OCI-M2 (cell line): ENCODE measurements at regions not wholly inside any gene's neighbourhood (a gene's known extent, or its start where the extent isn't known, plus 50 kb on each side); places are given as distances from the start of the nearest gene placed in this dataset.
"Not testable (repeated sequence)": the region's sequence is repeated elsewhere in the genome, so short reads cannot be mapped to it uniquely, and the experiment has no call there.

Source experiments
- DNase-seq: peaks from one replicate; lab custom pipeline; 2025; ENCODE audit not compliant: unreplicated experiment; lab: John Stamatoyannopoulos, UW

DNA sequence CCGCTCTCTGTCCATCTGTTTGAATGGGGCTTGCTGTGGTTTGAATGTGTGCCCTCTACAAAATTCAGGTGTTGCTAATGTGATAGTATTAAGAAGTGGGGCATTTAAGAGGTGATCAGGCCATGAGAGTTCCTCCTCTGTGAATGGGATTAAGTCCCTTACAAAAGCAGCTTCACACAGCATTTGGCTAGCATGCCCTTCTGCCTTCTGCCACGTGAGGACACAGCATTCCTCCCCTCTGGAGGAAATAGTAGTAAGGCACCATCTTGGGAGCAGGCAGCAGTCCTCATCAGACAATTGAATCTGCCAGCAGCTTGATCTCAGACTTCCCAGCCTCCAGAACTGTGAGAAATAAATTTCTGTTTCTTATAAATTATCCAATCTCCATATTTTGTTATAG, 540.2 kb downstream of the CSNK1G3 start:
- no peak for DNase-seq

DNA sequence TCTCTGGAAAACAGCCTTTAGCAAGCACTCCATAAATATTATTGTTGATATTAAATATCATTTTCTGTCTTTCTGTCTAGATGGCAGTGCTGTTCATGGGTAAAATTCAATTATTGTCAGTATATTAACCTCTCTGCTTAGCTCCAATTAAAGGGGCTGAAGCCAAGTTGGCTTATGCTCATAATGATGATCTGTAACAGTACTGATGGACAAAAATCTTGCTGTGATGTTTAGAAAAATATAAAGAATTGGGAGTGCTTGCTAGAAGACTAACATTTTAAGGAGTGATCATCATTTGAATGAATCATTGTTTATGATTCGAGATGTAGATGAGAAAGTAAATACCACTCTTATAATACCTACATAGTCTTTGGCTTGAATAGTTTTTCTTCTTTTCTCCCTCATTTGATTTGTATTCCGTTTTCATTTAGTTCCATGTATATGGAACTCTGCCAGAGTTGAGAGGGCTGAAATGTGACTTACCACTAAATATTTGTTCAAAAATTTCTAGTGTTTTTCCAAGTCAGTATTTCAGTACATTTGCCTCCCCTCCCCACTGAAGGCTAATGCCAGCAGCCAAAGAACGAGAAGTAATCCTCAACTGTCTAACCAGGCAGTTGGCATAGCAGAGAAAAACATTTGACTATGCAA, 538.3 kb downstream of the CSNK1G3 start:
- DNase-seq: no peak

DNA sequence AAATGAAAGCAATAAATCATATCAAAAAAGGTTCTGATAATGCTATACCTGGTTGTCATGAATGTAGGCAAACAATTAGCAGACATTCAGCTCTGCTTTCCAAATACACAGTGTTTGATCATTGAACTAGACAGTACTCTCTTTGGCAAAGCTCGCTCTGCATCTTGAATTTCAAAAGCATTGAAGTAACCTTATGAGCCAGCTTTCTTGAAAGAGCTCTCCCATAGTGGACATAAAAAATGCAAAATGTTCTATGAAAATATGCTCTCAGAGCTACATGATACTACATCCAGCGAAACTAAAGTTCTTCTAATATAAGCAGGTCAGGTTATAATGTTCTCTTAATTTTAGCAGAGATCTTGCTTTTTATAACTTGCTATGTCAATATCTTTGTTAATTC, 533.4 kb downstream of the CSNK1G3 start:
- no peak for DNase-seq

DNA sequence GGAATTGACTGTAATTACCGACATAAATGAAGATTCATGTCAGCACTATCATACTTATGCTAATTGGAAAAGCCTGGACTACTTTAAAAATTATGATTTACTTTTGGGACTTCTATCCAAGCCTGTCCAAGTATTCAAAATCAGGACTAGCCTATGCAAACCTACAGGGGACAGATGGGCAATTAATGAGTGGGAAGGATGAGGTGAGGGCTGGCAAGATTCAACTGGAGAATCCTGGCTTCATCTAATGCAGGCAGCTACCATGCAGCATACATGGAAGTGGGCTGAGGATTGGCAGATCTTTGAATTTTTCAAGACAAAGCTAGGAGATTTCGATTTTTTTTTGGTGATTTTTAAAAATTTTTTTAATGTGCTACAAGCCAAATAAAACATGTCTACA, 532.6 kb downstream of the CSNK1G3 start:
- no peak for DNase-seq

DNA sequence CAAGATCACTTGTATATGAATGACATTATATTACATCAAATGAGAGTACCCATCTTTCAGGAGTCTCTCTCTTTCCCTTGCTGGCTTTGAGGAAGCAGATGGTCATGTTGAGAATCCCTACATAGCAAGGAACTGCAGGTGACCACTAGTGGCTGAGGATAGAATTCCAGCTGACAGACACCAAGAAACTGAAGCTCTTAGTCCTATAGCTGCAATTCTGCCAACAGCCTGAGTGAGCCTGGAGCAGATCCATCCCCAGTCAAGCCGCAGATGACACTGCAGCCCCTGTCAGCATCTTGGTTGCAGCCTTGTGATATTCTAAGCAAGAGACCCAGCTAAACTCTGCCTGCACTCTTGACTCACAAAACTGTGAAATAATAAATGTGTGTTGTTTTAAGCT, 531.5 kb downstream of the CSNK1G3 start:
- DNase-seq: no peak

DNA sequence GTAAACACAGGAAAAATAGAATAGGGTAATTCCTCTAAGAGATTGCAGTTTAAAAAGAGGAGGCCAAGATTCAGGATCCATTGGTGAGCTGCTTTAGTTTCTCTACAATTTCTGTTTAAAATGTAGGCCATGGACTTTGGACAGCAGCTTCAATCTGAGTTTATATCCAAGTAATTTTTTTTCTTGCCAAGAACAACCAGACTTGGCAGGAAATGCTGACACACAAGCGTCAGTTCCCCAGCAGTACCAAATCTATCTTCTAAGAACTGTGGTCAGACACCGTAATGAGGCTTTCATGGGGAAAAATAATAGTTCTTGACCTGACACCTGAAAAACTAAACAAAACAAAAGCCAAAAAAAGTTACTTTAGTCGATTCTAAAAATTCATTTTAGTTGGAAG, 528.8 kb downstream of the CSNK1G3 start:
- DNase-seq: no peak

DNA sequence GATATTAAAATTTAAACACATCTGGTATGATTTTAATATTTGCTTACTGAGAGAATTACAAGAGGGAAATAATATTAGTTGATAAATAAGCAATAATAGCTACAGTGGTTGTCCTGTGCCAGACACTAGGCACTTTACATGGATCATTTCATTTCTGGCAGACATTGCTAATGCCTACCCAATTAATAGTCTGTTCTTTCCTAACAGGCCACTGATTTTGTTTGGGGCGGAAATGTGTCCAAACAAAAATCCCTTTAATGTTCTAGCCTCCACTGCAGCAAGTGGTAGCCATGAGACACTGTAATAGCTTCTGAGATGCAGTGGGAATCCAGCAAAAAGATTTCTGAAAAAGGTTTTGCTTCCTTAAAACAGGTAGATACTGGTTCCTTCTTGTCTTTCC, 527.4 kb downstream of the CSNK1G3 start:
- no peak for DNase-seq

DNA sequence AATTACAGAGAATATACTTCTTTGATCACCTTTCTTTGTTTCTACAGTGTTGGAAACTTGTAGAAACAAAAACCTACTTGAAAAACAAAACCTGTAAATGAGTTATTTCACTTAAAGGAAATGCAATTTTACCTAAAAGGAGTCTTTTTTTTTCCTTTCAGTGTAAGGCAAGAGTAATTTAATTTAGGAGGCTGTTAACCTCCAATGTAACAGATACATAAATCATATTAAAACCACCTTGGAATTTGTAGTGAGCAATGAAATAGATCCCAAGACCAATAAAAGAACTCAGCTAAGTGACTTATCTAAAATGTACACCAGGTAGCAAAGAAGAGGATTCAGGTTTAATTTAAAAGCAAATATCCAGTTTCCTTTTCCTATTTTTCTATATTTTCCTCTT, 524.8 kb downstream of the CSNK1G3 start:
- no peak for DNase-seq

DNA sequence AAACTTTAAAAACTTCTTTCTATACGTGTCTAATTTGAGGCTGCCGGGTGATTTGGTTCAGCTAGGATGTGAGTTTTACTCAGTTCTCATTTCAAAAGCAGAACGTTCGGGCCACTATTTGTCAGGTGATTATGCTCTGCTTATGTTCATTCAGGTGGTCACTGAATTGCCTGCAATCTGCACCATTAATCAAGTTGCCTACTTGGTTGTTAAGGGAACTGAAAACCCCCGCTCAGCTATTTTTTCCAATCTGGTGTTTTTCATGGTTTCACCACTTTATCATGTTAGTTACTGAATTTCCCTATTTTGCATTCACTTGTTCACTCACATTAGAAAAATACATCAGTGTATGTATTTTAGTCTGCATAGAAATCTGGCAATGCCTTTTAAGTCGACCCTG, 523.0 kb downstream of the CSNK1G3 start:
- no peak for DNase-seq

DNA sequence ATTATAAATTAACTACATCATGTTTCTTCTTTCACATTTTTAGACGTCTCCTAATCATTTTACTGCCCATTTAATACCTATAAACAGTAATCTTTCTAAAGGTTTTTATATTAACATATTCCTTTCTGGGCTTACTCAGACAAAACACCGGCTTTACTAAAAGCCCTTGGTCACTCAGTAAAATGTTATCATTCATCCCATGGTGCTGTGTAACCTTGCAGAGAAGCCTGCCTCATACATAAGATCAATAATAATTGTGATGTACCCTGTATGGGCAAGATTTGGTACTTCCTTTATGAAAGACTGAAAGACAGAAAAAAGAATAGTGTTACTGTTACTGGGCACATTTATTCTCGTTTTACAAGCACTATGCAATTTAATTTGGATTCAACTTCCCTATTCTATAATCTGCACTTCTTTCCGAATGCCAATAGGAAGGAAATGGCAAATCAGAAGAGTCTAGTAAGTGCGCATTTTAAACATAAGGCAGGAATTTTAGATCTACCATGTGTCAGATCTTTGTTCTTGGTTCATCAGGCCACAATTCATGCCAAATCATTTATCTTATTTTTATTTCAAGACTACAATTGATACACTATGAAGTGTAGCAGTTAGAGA, 522.2 kb downstream of the CSNK1G3 start:
- DNase-seq: no peak

DNA sequence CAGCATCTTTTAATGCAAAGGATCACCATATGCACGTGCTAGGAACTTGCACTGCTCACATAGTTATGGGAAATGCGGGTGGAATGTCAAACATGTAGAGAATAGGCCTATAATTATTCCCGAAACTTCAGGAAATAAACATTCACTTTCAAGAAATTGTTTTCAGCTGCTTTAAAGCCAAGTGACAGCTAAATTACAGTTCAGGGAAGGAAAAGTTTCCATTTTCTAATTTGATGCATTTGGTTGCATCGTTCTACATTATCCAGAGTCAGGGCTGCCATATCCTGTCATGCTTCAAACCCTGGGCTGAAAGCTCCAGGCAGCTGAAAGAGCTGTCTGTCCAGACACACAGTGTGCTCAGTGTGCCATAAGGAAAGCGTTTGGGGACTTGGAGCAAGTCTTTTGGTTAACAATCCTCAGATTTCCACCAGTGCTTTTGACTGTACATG, 518.1 kb downstream of the CSNK1G3 start:
- no peak for DNase-seq

DNA sequence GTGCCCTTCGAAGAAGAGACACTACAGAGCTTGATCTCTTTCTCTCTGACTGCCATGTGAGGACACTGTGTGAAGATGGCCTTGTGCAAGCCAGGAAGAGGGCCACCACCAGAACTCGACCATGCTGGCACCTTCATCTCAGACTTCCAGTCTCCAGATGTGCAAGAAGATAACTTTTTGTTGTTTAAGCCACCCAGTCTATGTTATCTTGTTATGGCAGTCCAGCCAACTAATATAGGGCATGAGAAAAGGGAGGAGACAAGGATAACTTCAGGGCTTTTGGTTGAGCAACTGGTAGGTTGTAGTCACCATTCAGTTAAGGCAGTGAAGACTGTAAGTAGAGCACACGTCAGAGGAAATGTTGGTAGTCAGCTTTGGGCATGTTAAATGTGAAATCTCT, 515.5 kb downstream of the CSNK1G3 start:
- DNase-seq: no peak

DNA sequence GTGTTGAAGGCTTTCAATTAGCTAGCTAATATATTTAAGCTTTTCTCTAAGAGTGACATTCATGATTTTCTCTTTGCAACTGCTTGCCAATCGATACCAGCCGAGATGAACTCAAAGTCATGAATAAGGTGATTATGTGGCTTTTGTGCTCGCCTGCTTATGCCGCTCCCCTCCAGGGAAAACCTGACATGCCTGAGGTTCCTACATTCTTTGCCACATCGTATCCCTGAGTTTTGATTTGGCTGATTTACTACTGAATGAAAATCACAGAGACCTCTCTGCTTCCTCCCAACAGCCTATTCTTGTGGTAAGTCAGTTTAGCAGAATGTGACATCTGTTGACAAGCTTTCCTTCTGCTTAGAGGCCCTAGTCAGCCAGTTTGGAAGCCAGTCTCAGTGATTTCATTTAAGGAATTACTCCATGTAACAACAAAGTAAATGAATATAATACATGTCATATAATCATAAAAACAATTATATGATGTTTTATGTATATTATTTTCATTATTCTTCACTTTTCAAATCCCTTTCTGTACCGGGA, 513.4 kb downstream of the CSNK1G3 start:
- no peak for DNase-seq

DNA sequence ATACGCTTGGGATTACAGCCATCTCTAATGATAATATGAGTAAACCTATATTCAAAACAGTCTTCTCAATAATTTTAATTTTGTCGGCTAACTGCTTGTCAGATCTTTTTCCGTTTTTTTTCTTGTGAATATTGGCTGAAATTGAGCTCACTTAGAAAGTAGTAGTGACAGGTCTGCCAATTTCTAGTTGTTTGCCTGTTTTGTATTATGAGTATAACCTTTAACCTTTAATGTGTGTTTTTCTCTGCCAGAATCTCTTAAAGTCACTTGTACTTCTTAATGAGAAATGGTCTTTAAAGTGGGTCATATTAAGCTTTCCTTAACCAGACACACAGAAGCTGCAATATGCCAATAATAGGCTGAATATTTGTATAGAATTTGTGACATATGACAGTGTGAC, 511.0 kb downstream of the CSNK1G3 start:
- no peak for DNase-seq

DNA sequence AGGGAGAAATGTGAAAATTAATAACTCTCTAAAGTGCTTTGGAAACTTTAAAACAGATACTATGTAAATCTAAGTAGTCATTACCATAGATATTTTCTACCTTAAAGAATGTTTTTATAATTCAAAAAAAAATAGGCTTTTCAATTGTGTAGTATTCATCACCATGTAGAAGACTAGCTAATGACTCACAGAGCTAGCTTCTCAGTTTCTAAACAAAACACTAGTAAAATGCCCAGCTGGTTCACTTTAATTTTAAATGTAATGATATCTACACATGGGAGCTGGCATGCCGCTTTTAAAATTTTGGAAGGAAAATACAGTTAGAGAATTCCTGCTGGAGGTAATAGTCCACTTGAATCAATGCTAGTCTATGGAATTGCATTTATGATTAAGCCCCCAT, 509.8 kb downstream of the CSNK1G3 start:
- no peak for DNase-seq

DNA sequence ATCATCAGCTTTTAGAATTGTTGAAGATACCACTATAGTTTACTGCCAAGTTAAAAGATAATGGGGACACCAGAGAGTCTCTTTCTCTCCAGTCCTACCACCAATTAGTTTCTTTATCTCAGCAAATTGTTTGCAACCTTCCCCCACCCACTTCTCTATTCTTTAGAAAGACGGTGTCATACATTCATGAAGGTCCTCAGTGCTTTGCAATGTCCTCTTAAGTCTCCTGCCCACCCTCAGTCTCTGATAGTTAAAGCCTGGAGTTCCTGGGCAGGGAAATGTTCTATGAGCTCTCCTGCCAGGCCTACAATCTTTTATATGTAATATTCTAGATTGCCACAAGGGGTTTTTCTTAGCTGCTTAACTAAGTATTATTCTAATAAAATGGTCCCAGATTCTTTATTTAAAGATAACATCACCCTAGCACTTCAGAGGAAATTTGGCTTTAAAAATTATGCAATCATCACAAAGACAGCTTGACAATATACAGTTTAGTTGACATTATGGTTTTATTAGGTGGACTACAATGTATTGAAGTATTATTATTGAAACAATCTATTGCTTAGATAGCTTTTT, 509.2 kb downstream of the CSNK1G3 start:
- no peak for DNase-seq

DNA sequence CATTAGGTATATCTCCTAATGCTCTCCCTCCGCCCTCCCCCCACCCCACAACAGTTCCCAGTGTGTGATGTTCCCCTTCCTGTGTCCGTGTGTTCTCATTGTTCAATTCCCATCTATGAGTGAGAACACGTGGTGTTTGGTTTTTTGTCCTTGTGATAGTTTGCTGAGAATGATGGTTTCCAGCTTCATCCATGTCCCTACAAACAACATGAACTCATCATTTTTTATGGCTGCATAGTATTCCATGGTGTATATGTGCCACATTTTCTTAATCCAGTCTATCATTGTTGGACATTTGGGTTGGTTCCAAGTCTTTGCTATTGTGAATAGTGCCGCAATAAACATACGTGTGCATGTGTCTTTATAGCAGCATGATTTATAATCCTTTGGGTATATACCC, 505.3 kb downstream of the CSNK1G3 start:
- not testable (repeated sequence) for DNase-seq

DNA sequence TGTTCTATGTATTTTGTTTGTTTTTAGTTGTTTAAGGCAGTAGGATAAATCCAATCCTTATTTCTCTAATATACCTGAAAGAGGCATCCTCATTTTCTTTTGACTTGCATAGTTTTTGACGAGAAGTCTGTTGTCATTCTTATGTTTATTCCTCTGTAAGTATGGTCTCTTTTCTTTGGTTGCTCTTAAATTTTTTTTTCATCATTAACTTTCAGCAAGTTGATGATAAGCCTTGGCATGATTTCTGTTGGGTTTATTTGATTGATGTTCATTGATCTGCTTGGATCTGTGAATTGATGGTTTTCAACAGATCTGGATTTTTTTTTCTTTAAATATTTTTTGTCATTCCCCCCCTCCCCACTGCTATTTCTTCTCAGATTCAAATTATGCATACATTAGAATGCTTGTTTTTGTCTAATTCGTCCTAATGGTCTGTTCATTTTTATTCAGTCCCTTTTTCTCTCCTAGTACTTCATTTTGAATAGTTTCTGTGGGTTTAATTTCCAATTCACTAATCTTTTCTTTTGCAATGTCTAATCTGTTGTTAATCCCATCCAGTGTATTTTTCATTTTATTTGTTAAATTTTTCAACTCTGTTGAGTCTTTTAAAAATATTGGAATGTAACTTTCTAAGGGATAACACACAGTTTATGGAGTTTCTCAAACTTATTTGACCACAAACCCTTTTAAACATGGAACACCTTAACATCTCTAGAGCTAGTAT, 495.9 kb downstream of the CSNK1G3 start:
- no peak for DNase-seq

DNA sequence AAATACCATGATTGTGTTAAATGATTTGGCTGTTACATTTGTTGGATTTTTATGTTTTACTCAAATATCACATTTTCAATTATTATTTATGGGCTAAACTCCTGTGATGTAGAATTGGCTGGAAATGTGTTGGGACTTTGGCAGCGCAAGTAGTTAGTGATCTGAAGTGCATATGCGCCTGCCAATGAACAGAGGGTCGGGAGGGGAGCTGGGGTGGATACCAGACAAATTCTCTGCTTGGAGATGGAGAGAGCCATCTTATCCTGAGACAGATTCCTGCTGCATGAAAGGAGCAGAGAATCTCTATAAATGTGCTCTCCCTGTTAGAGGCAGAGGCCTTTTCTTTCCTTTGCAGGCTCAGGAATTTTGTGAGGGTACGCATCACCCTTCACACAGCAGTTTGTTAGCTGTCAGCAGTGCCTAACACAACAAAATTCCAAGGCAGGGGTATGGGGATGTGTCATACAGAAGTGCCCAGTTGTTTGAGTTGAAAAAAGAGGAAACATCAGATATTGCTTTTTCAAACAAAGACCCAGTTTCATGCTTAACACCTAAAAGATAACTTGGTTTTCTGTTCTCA, 489.1 kb downstream of the CSNK1G3 start:
- DNase-seq: no peak

DNA sequence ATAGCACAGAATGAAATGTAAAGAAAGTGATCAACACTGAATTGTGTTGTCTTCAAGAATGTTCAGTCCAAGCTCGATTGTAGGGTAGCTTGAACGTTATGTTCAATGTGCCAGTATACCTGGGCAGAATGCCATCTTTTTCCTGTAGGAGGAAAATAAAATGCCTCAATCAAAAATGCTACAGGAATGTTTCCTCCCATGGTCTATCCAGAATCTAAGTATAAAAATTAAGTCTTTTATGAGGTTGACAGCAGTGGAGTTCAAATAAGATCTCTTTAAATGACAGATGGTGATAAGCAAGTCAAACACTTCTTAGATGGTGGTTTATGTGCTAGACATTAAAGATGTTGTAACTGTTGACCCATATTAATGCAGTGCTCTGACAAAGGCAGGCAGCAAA, 488.6 kb downstream of the CSNK1G3 start:
- DNase-seq: no peak

DNA sequence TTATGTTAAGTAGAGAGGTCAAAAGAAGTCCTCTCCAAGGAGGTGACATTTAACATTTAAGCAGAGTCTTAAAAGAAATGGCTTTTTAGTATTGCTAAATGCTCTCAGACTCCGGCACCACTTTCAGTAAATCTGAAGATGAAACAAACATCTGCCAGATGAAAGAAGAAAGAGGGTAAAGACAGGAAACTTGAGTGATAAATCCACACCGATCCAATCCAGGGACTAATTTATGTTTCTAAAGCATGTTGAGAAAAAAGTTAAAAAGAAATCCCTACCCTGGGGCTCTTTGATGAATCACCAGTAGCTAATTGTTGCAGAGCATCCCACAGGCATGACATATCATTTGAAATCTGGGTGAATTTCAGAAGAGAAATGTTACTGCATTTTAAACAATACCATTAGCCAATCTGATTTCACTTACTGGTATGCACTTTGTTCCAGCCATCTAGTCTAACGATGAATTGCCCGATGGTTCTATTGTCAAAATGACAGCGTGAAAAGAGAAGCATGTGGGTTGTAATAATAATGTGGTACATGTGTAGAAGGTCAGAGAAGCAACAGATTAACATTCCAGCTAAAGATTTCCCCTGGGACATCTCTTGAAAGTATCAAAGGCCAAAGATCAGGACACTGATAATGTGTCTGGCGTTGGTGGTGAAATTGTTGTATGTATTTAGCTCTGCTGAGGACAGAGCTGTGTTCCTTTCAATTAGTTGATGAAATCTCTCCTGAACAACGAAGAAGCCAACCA, 485.7 kb downstream of the CSNK1G3 start:
- no peak for DNase-seq
